K562 (cell line): ENCODE measurements at regions not wholly inside any gene's neighbourhood (a gene's known extent, or its start where the extent isn't known, plus 50 kb on each side); places are given as distances from the start of the nearest gene placed in this dataset.

Experiments used
- ATAC-seq: fragments of 200-7000 bp; cut with Tn5 transposase; 3 replicates; pipeline ENCODE4 v1.9.1; 2020; ENCODE audit warnings: moderate library complexity
- BruUV-seq: library from RNA; stranded (reverse); fragments of 400-500 nt; replicated peaks from 2 replicates; lab custom pipeline; 2021; lab: Mats Ljungman, UMichigan
- CTCF ChIA-PET: fragments of 300-600 bp; formaldehyde crosslinking; extraction: SDS; loops from one replicate; lab custom pipeline; 2021; ENCODE audit warnings: low intra/inter-chr PET ratio; lab: Yijun Ruan, JAX
- POLR2A ChIA-PET: fragments of 300-600, 350-650 bp; sonication (Branson Sonifier 250); formaldehyde crosslinking; extraction: SDS; loops from one replicate; lab custom pipeline; 2021; ENCODE audit warnings: antibody characterized with exemption, inconsistent platforms; lab: Yijun Ruan, JAX
- DNase-seq, 4 experiments: peaks; one replicate each; pipeline versions ENCODE4 v3.0.0 to v3.0.0-alpha.2; 2011 to 2018; ENCODE audit warnings: low spot score in 3 of 4, mixed read lengths in 3 of 4; ENCODE audit errors: extremely low read depth in 1 of 4
- FAIRE-seq: peaks from 2 replicates; lab custom pipeline; 2011; peaks lifted over from hg19 to GRCh38; lab: Jason Lieb, UNC
- H2AFZ ChIP-seq: 2 replicates; pipeline ENCODE4 v1.6.0; 2011; ENCODE audit warnings: low read depth, low read length, control low read depth, inconsistent platforms
- H3K27ac ChIP-seq: fragments of 200-600 bp; 3 replicates; pipeline ENCODE4 v1.8.0; 2011; ENCODE audit warnings: low read depth, mild to moderate bottlenecking, control low read depth, inconsistent platforms, low read length, moderate library complexity, mixed read lengths; ENCODE audit errors: extremely low read depth
- H3K27me3 ChIP-seq, 2 experiments: fragments of 300-600 bp in 1 of 2; 2 replicates in 1 of 2; 3 replicates in 1 of 2; pipeline versions ENCODE4 v1.6.0 to v1.8.0; 2011; ENCODE audit warnings: inconsistent platforms in 2 of 2, low read length in 2 of 2, mild to moderate bottlenecking in 1 of 2, mixed read lengths in 1 of 2, moderate library complexity in 1 of 2; ENCODE audit not compliant: control insufficient read depth in 2 of 2, insufficient read depth in 2 of 2
- H3K36me3 ChIP-seq: fragments of 300-600 bp; 3 replicates; pipeline ENCODE4 v1.8.0; 2011; ENCODE audit warnings: mild to moderate bottlenecking, low read length, inconsistent platforms; ENCODE audit not compliant: control insufficient read depth, insufficient read depth
- H3K4me1 ChIP-seq, 2 experiments: fragments of 200-600 bp in 1 of 2; replicated peaks in 1 of 2; 2 replicates in 1 of 2; 3 replicates in 1 of 2; pipeline versions ENCODE4 v1.5.1 to v1.8.0; 2011; ENCODE audit warnings: inconsistent platforms in 2 of 2, low read length in 2 of 2, mild to moderate bottlenecking in 1 of 2, mixed read lengths in 1 of 2, moderate library complexity in 1 of 2; ENCODE audit not compliant: control insufficient read depth in 2 of 2, insufficient read depth in 2 of 2
- H3K4me2 ChIP-seq: 2 replicates; pipeline ENCODE4 v1.6.1; 2011; ENCODE audit warnings: low read length, control low read depth, inconsistent platforms, mixed read lengths; ENCODE audit not compliant: insufficient read depth
- H3K4me3 ChIP-seq: fragments of 200-600 bp; sonication (generic), shearing (Covaris generic); 2 replicates; pipeline ENCODE4 v1.5.1; 2016; ENCODE audit warnings: control low read depth, inconsistent platforms
- H3K79me2 ChIP-seq: fragments of 200-600 bp; 3 replicates; pipeline ENCODE4 v1.8.0; 2011; ENCODE audit warnings: low read length, inconsistent platforms; ENCODE audit not compliant: control insufficient read depth, insufficient read depth
- H3K9ac ChIP-seq, 2 experiments: 2 replicates each; pipeline versions ENCODE4 v1.6.0 to v1.6.1; 2011; ENCODE audit warnings: low read depth in 2 of 2, low read length in 2 of 2, control low read depth in 1 of 2, inconsistent platforms in 1 of 2, mild to moderate bottlenecking in 1 of 2, mixed read lengths in 1 of 2; ENCODE audit not compliant: insufficient read depth in 1 of 2
- H3K9me1 ChIP-seq: one replicate; pipeline ENCODE4 v1.6.0; 2011; ENCODE audit warnings: inconsistent platforms, mild to moderate bottlenecking, low read length, moderate library complexity; ENCODE audit not compliant: control insufficient read depth, insufficient read depth
- H3K9me3 ChIP-seq: replicated peaks from 2 replicates; pipeline ENCODE4 v1.5.1; 2011; ENCODE audit warnings: low read depth, low read length, inconsistent platforms; ENCODE audit not compliant: control insufficient read depth, insufficient read depth
- H4K20me1 ChIP-seq: replicated peaks from 2 replicates; pipeline ENCODE4 v1.6.1; 2011; ENCODE audit warnings: low read length, inconsistent platforms, mixed read lengths; ENCODE audit not compliant: control insufficient read depth, insufficient read depth
- CREBBP ChIP-seq: IDR thresholded peaks from one replicate; pipeline ENCODE4 v1.6.1; 2012; ENCODE audit warnings: low read depth, mild to moderate bottlenecking, control low read depth, inconsistent platforms, low read length
- FOXP4 ChIP-seq: sonication (generic); formaldehyde crosslinking; IDR thresholded peaks from 2 replicates; pipeline ENCODE4 v1.8.0; 2022; ENCODE audit warnings: mild to moderate bottlenecking, missing genetic modification reagents, borderline replicate concordance
- HNRNPH1 ChIP-seq: fragments of 200-400 bp; formaldehyde crosslinking; optimal IDR thresholded peaks from 2 replicates; pipeline ENCODE3; 2017; ENCODE audit warnings: low read depth, mild to moderate bottlenecking, low read length, moderate library complexity
- JUNB ChIP-seq: fragments of 450-650 bp; formaldehyde crosslinking; conservative IDR thresholded peaks from 2 replicates; pipeline ENCODE4 v1.4.0; 2020; ENCODE audit warnings: mild to moderate bottlenecking
- NCOA2 ChIP-seq, 2 experiments: fragments of 450-650 bp; IDR thresholded peaks; 2 replicates each; pipeline ENCODE4 v1.6.1; 2018; ENCODE audit warnings: mild to moderate bottlenecking in 2 of 2, moderate library complexity in 1 of 2; ENCODE audit not compliant: partially characterized antibody in 2 of 2
- NFYB ChIP-seq: IDR thresholded peaks from 2 replicates; pipeline ENCODE4 v1.6.1; 2011; ENCODE audit warnings: mild to moderate bottlenecking, moderate library complexity; ENCODE audit not compliant: insufficient read length; ENCODE audit errors: extremely low read depth
- POLR2H ChIP-seq: IDR thresholded peaks from 2 replicates; pipeline ENCODE4 v1.6.1; 2016; ENCODE audit warnings: missing genetic modification characterization, low read depth, mild to moderate bottlenecking, control low read depth, missing compliant biosample characterization, moderate library complexity
- ZC3H8 ChIP-seq: fragments of 450-650 bp; IDR thresholded peaks from 2 replicates; pipeline ENCODE4 v1.6.1; 2017
- ZNF121 ChIP-seq: sonication (generic); formaldehyde crosslinking; conservative IDR thresholded peaks from 2 replicates; pipeline ENCODE4 v1.8.0; 2022; ENCODE audit warnings: missing genetic modification reagents
- WGBS: fragments of 100-300 bp; shearing (Covaris generic); methylation state at CpG from one replicate; pipeline ENCODE4 v1.1.6; 2016; ENCODE audit warnings: low coverage, mixed read lengths; ENCODE audit not compliant: insufficient coverage; ENCODE audit errors: missing lambda C conversion rate; 5-methylcytosine and 5-hydroxymethylcytosine counted together
- in situ Hi-C: fragments of 300-500 bp; cut with MboI; formaldehyde crosslinking; loops from 4 replicates; pipeline ENCODE4 v1.15.0; 2018; ENCODE audit warnings: inconsistent platforms, mixed read lengths
- intact Hi-C: fragments of 100-400 bp; cut with micrococcal nuclease; formaldehyde crosslinking; loops from 2 replicates; pipeline ENCODE4 v1.14.2; 2022
- TF ChIP-seq, protein P1 (sequence below), 2 experiments: fragments of 450-650 bp in 1 of 2; sonication (generic) in 1 of 2; formaldehyde crosslinking; conservative IDR thresholded peaks; 2 replicates each; pipeline versions ENCODE4 v1.4.0 to v1.8.1; 2020 to 2022; ENCODE audit warnings: mild to moderate bottlenecking in 1 of 2, missing genetic modification reagents in 1 of 2
- TF ChIP-seq, protein P2 (sequence below), 2 experiments: IDR thresholded peaks in 1 of 2; conservative IDR thresholded peaks in 1 of 2; 2 replicates each; pipeline ENCODE4 v1.6.1; 2016; ENCODE audit warnings: low read depth in 2 of 2, mild to moderate bottlenecking in 1 of 2, missing compliant biosample characterization in 1 of 2, missing genetic modification characterization in 1 of 2, moderate library complexity in 1 of 2
- TF ChIP-seq, protein P3 (sequence below): fragments of 450-650 bp; formaldehyde crosslinking; IDR thresholded peaks from 2 replicates; pipeline ENCODE4 v1.4.0; 2020; ENCODE audit warnings: mild to moderate bottlenecking, moderate library complexity

DNA sequence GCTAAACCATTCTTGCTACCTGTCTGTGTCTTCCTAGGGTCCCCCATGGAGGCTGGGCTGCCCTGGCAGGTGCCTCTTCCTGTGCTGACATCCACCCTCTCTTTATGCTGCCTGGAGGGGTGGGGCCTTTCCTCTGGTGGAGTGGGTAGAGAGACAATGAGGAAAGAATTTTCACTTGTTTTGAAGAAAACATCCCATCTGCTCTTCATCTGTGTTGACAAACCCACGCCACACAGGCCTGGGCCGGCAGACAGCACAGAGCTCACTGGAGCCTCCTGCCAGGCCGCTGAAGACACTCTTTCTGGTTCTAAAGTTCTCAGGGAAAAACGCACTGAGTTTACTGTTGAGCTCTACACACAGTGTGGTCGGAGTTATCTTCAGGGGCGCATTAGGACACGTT lies 328.2 kb downstream of the GLRX3 start (continued):
- TF ChIP-seq NCOA2 (IDR thresholded peaks at IDR 0.05; ENCODE audit: partially characterized antibody in 2 of 2) (no peak), HNRNPH1 (no peak)
- TF ChIP-seq, protein P1, sequence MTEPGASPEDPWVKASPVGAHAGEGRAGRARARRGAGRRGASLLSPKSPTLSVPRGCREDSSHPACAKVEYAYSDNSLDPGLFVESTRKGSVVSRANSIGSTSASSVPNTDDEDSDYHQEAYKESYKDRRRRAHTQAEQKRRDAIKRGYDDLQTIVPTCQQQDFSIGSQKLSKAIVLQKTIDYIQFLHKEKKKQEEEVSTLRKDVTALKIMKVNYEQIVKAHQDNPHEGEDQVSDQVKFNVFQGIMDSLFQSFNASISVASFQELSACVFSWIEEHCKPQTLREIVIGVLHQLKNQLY (CRISPR knock-in tag; conservative IDR thresholded peaks at IDR 0.05): no peak
- TF ChIP-seq, all 486 proteins: peak for 0

- in situ Hi-C loops: no loop called here
- Histone ChIP-seq H3K4me2 (no peak overlapping the region), H3K9me3 (no peaks in the 10 kb centered on the region), H3K79me2 (no peaks in the 10 kb centered on the region), H3K27me3 (no peaks in the 10 kb centered on the region), H3K9me1 (no peaks in the 10 kb centered on the region), H3K9ac (no peak overlapping the region), H3K4me1 (no peaks in the 10 kb centered on the region), H4K20me1 (no peaks in the 10 kb centered on the region; the same call in 1 of the 2 replicates), H3K36me3 (no peaks in the 10 kb centered on the region), H2AFZ (no peak overlapping the region), H3K27ac (no peak overlapping the region), H3K4me3 (no peak overlapping the region)
- FAIRE-seq: no peak
- ChIA-PET POLR2A (no interaction called here), CTCF (no interaction called here)
- intact Hi-C loops: no loop called here
- WGBS: 2% methylated on average over 9 of the region's 12 CpGs
- BruUV-seq: no TSS peak
- no peak for DNase-seq
- no peak for ATAC-seq
- TF ChIP-seq POLR2H (tag) (no peak), ZC3H8 (no peak), FOXP4 (CRISPR knock-in tag) (no peak), ZNF121 (CRISPR knock-in tag) (no peak), CREBBP (no peak), NFYB (no peak), JUNB (CRISPR knock-in tag) (no peak)
- TF ChIP-seq, protein P2, sequence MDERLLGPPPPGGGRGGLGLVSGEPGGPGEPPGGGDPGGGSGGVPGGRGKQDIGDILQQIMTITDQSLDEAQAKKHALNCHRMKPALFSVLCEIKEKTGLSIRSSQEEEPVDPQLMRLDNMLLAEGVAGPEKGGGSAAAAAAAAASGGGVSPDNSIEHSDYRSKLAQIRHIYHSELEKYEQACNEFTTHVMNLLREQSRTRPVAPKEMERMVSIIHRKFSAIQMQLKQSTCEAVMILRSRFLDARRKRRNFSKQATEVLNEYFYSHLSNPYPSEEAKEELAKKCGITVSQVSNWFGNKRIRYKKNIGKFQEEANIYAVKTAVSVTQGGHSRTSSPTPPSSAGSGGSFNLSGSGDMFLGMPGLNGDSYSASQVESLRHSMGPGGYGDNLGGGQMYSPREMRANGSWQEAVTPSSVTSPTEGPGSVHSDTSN (CRISPR knock-in tag; IDR thresholded peaks at IDR 0.05; ENCODE audit: low read depth): no peak
- TF ChIP-seq, protein P2 (tag; conservative IDR thresholded peaks at IDR 0.05; ENCODE audit: low read depth): no peak
- TF ChIP-seq, protein P3, sequence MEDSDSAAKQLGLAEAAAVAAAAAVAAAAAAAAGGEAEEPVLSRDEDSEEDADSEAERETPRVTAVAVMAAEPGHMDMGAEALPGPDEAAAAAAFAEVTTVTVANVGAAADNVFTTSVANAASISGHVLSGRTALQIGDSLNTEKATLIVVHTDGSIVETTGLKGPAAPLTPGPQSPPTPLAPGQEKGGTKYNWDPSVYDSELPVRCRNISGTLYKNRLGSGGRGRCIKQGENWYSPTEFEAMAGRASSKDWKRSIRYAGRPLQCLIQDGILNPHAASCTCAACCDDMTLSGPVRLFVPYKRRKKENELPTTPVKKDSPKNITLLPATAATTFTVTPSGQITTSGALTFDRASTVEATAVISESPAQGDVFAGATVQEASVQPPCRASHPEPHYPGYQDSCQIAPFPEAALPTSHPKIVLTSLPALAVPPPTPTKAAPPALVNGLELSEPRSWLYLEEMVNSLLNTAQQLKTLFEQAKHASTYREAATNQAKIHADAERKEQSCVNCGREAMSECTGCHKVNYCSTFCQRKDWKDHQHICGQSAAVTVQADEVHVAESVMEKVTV: no peak
Observed at GRCh38 chr10:130466271-130466997, 330.2 kb downstream of the GLRX3 start.
